ENCODE measurements at regions not wholly inside any gene's neighbourhood (a gene's known extent, or its start where the extent isn't known, plus 50 kb on each side); places are given as distances from the start of the nearest gene placed in this dataset.
"Not testable (repeated sequence)": the region's sequence is repeated elsewhere in the genome, so short reads cannot be mapped to it uniquely, and the experiment has no call there.

DNA sequence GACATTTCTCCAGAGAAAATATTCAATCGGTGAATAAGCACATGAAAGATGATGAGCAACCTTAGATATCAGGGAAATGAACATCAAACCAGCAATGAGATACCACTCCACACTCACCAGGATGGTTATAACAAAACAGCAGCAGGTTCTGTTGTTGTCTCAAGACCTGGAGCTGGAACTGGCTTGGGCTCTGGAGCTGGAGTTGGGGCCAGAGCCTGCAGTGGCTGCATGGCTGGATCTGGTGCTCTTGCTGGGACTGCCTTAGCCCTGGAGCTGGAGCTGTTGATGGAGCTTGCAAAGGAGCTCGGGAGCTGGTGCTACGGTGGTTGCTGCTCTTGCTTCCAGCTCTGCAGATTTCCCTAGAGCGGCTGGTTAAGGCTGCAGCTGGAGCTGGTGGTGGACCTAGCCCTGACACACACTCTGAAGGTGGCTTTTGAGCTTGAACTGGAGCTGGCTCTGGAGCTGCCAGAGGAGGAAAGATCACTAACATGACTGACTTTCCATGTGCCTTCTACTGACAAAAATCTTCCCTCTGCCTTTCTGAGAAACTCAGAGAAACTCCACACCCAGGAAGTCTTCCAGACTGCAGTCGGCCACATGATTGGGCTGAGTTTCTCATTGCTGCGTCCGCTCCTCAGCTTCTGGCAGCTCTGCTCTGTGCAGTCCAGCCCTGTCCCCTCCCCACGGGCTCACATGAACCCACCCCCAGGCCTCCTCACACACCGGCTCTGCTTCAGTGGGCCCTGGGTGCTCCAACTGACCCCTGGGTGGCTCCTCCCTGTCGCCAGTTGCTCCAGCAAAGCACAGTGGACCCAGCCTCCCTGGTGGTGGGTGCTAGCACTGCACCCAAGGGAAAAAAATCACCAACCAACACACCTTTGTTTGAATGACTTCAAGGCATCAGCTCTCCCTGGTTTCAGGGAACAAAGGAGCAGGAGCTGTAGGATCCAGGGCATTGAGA, 139.1 kb upstream of the FMN2 start:
- no peak for DNase-seq

DNA sequence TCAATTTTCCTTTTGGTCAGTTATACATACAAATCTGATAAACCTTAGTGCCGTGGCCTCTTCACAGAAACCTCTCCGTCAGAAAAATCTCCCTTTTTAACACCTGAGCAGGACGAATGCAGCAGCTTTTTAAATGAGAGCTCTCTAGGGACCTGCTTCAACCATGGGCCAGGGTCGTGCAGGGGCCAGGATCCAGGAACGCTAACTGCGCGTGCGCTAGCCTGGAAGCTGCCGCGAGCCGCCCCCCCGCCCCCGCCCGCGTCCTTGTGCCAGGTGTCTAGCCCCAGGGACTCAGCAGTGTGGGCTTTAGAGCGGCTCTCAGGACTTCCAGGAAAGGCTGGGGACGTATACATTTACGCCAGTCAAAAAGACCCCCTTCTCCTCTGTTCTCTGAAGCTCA, 136.8 kb upstream of the FMN2 start:
- no peak for DNase-seq

DNA sequence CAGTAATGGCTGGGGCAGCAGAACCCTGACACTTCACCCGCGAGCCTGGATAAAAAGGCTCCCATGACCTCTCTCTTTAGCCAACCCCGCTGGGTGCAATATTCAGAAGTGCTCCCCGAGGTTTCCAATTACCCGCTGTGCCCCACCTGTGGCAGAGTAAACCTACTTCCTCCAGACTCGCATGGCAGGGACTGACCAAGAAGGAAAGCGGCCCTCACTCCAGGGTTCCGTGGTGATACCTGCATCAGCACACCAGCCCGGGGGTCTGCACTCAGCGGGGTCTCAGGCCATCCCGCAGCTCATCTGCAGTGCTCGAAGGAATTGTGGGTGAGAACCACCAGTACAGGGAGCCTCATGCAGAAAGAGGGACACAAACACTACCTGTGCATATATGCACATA, 136.3 kb upstream of the FMN2 start:
- no peak for DNase-seq

DNA sequence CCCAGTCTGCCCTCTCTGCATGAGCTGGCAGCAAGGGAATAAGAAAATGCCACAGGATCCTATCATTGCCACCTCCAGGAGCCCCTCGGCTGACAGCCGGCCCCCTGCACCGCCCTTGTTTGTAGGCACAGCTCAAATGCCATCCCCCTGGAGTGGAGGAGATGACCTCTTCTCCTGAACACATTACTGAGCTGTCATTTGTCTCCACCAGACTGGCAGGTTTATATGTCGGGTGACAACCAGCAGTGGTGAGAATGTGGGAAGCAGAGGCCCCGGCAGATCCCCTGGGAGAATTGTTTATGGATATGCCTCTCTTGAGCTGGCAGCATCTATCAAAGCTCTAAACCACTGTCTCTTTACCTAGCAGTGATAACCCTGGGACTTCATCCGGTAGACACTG, 135.4 kb upstream of the FMN2 start:
- no peak for DNase-seq

DNA sequence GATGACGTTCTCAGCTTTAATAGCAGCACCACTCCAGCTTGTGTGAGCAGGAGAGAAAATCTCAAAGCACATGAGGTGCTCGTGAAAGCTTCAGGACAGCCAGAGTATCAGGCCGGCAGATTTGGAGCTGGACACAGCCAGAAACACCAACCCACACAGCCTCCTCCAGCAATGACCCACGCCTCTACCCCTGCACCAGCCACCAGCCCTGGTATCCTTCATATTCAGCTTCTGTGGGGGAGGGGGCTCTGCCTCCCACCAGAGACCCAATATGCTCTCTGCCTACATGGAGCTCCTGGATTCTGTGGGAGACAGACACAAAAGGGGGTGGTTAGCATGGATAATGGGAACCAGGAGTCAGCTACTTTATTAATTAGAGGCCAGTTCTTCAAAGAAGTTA, 133.6 kb upstream of the FMN2 start:
- DNase-seq = no peak

DNA sequence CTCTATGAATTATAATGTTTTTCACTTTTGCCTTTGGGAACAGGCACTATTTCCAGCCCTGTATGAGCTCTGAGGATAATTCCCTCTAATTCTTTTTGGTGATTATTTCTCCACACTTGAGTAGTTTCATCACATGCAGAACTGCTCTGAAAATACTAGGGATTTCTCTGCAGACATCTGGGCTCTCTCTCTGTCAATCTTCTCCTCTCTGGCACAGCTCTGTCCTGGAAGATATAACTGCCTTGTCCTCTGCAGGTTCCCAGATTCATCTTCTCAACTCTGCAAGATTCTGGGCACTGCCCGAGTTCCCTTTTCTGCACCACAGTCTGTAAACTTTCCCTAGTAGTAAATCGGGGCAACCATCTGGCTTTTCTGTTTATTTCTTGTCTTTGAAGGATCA, 131.3 kb upstream of the FMN2 start:
- DNase-seq = no peak

DNA sequence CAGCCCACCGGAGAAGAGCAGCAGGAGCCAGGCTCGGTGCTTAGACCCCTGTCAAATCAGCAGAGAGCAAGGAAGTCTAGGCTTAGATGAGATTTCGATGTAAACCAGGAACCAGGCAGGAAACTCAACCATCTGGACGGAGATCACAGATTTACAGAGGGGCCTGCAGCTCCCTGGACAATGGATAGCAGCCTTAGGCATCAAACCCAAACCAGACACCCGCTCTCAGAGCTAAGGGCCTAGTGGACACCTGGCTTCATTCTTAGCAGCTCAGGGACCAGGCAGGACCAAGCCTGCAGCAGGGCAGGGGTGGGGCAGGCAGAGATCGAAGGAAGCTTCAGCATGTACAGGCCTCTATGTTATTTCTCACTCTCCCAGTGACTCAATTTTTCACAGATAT, 127.8 kb upstream of the FMN2 start:
- no peak for DNase-seq

DNA sequence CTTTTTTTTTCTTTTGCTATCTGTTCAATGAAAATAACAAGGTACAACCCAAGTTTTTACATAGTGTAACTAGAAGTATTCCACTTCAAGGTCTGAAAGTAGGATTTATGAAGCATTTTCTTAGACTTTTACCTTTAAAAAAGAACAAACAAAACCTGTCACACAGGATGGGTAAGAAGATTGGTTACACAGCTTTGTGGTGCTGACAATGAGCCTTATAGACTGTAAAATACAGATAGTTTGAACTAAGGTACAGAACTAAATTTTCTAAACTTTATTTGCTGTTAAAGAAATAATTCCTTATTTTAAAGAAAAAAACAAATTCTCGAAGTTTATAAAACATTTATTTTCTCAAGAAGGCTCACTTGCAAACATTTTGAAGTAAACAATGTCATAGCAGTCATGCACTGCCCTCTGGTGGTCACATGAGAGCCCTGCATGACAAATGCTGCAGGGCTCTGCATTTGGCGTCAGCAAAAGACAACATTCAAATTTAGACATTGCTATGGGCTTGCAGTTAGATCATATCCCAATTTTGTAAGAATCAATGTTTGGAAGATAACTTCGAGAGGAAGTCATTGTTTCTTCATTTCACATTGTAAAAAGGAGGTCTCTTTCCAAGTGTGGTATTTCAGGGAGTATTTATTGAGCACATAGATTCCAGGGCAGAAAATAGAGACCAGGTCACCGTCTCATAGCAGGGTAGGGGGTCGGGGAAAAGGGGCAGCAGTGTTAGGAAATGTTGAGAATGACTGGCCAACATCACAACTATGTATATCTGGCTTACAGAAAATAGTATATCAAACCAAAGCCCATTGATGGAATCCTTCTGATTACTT, 115.3 kb upstream of the FMN2 start:
- DNase-seq = peak; percentile 31

DNA sequence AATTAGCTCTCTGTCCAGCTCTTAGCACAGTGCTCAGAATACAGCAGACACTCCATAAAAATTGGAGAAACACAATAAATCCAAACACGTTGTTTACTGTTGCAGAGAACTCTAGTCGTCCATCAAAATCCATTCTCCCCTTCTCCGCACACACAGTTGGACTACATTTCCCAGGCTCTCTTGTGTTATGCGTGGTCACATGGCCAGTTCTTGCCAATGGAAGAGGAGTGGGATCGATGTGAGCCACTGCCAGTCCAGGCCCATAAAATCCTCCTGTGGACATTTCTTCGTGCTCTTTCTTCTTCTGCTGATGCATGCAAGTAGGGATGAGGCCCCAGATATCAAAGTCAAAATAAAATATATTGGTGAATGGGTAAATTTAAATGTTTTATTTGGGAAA, 114.3 kb upstream of the FMN2 start:
- no peak for DNase-seq

DNA sequence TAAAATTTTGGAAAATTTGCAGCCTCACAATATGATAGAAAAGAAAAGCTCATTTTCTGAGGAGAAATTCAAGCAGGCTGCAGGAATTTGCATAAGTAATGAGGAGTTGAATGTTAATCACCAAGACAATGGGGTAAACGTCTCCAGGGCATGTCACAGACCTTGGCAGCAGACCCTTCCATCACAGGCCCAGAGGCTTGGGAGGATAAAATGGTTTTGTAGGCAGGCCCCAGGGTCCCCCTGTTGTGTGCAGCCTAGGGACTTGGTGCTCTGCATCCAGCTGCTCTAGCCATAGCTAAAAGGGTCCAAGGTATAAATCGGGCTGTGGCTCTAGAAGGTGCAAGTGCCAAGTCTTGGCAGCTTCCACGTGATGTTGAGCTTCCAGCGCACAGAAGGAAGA, 112.2 kb upstream of the FMN2 start:
- DNase-seq = no peak

DNA sequence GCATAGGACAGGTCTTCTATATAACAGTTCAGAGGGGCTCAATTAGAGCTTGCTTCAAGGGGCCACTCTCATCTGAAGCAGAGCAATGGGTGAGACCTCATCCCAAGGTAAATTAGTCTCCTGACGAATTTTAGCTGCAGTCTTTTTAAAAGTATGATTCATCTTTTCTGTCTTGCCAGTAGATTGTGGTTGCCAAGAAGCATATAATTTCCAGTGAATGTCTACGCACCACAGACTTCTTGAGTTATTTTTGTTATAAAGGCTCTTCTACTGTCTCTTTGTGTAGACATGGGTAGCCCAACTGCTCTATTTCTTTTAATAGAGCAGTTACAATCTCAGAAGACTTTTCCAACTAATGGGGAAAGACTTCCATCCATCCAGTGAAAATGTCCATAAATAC, 108.9 kb upstream of the FMN2 start:
- DNase-seq = no peak

DNA sequence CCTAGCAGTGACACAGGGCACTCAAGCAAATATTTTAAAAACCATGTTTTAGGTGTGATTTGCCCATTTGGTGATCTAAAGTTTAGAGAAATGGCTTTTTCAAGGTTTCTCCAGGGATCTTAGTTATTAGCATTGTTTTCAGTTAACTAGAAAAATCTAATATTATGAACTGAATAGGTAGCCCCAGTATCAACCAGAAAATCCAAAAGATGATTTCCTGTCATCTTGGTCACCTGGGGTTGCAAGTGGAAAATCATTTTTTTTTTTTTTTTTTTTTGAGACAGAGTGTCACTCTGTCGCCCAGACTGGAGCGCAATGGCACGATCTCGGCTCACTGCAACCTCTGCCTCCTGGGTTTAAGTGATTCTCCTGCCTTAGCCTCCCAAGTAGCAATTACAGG, 106.6 kb upstream of the FMN2 start:
- DNase-seq = no peak

DNA sequence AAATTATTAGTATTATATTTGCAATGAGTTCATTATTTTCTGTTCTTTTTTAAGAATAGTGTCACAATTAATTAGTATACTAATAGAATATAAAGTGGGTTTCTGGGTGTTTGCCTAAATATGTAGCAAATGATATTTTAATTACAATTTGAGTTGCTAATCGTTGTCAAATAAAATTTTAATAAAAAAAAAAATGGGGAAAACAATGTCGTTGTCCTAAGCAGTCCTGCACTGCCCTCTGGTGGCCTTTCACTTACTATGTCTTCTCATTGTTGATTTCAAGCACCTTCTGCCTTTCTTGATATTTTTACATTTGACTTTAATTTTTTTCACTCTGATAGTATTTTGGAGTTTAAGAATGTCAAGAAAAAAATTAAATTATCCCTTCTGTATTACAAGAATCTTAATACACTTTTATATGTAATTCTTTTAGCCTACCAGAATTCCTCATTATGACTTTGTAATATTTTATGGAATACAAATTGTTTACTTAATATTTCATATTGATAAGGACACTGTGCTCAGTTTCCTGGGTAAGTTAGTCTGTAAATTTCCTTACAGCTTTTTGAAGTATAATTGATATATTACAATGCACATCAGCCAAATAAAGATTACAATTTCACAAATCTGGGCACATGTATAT, 104.5 kb upstream of the FMN2 start:
- DNase-seq = no peak

DNA sequence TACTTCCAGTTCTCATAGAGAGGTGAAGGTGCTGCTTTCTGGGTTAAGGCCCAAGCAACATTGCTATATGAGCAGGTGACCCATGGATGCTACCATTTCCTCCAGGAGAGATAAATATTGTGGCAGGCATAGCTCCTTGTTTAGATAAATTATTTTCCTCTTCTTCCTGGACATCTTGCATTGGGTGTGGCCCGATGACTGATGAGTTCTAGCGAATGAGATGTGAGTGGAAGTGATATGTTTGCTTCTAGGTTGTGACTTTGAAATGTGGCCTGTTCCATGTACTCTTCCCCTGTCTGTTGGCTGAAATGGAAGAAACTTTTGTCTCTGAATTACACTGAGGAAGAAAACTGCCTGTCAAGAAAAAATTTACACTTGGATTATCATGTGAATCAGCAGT, 101.7 kb upstream of the FMN2 start:
- DNase-seq = no peak

DNA sequence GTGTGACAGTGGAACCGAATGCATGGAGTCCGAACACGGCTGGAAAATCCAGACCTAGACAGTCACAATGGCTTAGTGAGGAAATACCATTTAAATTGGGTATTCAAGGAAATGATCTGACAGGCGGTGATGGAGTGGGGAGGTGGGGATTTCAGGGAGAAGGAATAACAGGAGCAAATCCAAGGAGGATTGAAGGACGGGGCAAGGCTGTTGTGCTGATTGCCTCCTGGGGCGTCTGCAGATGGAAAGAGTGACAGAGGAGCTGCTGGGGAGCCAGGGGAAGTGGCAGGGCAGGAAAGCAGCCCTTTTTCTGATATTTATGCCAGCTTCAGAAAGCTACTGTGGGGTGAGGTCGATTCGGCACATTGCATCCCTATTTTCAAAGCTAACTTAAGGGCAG, 99.1 kb upstream of the FMN2 start:
- DNase-seq = not testable (repeated sequence)

DNA sequence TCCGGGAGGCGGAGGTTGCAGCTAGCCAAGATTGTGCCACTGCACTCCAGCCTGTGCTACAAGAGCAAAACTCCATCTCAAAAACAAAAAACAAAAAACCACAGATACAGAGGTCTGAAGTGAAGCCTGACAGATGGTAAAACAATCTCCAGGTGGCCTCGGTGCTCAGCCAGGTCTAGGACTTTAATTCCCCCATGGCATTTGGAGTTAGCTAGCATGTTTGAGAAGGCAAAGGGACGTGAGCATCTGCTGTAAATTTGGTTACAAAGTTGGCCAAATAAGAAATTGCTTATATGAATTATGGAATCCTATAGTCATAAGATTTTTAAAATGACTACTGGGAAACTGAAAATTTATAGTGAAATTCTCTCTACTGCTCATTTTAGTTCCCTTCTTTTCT, 98.3 kb upstream of the FMN2 start:
- no peak for DNase-seq

DNA sequence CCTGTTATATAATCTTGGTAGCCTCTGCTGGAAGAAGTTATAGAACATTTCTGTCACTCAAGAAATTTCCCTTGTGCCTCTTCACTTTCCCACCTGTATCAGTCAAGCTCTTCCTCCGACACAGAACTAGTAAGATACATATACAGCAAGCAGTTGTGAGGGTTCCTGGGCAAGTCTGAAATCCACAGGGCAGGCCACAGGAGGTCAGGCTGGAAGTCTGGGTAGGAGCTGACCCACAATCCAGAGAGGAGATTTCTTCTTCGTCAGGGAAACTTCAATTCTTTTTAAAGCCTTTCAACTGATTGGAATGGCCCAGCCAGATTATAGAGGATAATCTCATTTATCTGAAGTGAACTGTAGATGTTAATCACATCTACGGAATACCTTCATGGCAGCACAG, 96.4 kb upstream of the FMN2 start:
- no peak for DNase-seq

DNA sequence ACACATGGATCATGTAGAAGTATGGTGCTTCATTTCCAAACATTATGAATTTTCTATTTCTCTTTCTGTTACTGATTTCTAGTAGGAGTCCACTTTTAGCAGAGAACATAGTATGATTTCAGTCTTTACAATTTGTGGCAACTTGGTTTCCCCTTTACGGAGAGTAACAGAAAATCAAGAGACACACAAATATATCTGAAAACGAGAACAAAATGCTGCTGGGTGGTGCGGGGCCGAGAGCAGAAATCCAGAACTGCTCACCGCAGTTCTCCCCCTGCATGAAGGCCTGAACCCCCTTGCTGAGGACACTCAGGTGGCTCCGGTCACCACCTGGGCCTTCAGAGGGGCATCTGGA, 94.5 kb upstream of the FMN2 start:
- DNase-seq = no peak

DNA sequence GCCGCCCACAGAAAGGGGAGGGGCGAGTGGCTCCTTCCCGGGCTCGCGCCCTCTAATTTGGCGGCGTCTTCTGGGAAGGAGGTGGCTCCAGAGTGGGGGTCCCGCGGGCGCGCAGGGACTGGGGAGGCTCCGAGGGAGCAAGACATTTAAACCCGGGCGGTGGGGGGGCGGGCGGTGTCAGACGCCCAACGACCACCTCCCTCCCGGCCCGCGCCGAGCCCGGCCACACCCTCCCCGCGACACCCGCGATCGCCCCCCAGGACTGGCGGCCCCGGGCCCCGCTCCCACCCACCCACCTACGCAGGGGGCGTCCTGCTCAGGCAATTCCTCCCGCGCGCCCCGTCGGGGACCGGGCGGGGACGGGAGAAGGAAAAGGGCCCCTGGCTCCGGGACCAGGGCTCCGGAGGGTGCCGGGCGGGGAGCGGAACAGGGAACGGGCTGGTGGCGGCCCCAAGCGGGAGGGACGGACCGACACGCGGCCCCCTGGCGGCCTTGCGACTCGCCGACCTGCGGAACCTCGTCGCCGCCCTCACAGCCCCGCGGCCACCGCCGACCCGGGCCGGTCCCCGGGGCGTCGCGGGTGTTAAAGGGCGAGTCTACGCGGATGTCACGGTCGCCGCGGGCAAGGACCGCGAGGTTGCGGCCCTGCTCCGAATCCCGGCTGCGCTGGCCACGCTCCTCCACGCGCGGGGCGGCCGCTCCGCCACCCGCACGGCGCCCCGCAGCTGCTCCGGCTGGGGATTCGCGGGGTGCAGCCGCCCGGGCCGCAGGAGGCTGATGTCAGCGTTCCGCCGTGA, 94.0 kb upstream of the FMN2 start:
- DNase-seq = no peak

DNA sequence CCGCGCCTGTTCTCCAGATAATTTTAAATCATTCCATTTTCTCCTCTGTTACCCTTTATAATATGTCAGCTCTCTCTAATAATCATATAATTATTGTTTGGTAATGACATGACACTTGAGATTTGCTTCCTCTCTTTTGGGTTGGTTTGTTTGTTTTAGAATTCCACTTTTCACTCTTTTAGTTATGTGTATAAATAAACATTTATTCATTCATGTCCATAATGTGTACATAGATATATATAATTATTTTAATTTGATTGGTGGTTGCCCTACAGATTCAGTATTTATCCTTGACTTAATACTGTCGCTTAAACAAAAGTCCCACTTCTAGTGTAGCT, 93.4 kb upstream of the FMN2 start:
- DNase-seq = no peak

DNA sequence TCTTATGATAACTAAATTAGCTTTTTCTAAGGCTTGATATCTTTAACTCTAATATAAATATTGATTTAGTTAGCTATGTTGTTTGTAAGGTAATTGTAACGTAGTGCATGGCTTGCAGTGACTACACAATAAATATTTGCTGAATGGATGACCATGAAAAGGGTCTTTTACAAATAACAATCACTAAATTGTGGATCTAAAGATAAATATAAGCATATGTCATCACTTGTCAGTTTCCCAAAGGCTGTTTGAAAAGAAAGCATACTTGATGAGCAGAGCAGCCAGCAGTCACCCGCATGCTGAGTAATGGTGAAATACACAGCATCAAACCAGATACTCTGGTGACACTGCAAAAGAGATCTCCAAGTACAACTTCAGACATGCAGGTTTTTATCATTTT, 92.5 kb upstream of the FMN2 start:
- no peak for DNase-seq

DNA sequence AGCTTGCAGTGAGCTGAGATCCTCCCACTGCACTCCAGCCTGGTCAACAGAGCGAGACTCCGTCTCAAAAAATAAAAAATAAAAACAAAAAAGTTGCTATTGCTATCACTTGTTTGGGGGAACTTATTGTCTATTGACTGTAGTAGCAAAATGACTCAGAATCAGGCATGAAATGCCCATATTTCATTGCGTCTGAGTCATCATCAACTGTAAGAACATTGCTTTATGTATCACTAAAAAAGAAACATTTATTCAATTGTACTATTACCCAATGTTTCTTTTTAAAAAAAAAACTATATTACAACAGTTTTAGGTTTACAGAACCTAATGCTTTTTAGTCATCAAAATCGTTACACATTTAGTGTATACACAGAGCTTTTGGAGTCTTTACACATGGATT, 91.0 kb upstream of the FMN2 start:
- DNase-seq = no peak

DNA sequence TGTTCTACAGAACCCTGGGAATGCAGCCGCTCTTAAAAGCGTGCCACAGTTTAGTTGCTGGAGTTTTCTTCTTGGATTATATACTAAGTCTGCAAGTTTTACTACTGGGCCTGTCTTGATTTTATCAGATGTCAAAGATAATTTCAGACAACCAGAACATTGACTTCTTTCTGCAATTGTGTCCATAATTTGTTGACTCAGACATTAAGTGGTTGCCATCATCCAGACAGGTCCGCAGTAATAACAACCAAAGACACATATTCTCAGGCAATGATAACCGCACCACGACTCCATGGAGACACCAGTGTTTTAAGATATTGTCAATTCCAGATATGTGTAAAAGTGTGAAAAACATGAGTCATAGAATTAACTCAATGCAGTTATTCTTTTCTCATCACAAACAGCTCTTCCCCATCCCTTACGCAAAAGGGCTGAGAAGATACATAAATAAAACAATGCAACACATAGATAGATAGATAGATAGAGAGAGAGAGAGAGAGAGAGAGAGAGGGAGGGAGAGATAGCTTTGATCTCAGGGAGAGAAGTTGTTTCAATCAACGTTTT, 90.4 kb upstream of the FMN2 start:
- DNase-seq = no peak

All from stimulated activated CD4-positive, alpha-beta T cell treated with anti-CD3 and anti-CD28 coated beads, Interleukin-1b, Interleukin-23, amount 100 ng/mL, for 48 hours (primary cell).